Esophagus squamous epithelium (tissue), 4 donors: ENCODE measurements at regions not wholly inside any gene's neighbourhood (a gene's known extent, or its start where the extent isn't known, plus 50 kb on each side); places are given as distances from the start of the nearest gene placed in this dataset.

Source experiments
- CTCF ChIP-seq, 6 experiments: fragments of 450-650 bp in 4 of 6; fragments of 200-600 bp in 2 of 6; sonication (generic) in 2 of 6; IDR thresholded peaks; one replicate each; pipeline ENCODE4 v1.5.1; 2016 to 2019; ENCODE audit warnings: antibody characterized with exemption in 6 of 6, mild to moderate bottlenecking in 4 of 6, moderate library complexity in 4 of 6
- POLR2A ChIP-seq, 4 donors: fragments of 450-650 bp; IDR thresholded peaks; one replicate each; pipeline ENCODE4 v1.6.1; 2017; ENCODE audit warnings: antibody characterized with exemption in 4 of 4, mild to moderate bottlenecking in 4 of 4, moderate library complexity in 3 of 4

GRCh38 chr13:73306688-73307087 lies 247.9 kb downstream of the KLF5 start:
- TF ChIP-seq CTCF (IDR thresholded peaks at IDR 0.05) (no peak), POLR2A (IDR thresholded peaks at IDR 0.05) (no peak)
